ENCODE measurements at regions not wholly inside any gene's neighbourhood (a gene's known extent, or its start where the extent isn't known, plus 50 kb on each side); places are given as distances from the start of the nearest gene placed in this dataset.

DNA sequence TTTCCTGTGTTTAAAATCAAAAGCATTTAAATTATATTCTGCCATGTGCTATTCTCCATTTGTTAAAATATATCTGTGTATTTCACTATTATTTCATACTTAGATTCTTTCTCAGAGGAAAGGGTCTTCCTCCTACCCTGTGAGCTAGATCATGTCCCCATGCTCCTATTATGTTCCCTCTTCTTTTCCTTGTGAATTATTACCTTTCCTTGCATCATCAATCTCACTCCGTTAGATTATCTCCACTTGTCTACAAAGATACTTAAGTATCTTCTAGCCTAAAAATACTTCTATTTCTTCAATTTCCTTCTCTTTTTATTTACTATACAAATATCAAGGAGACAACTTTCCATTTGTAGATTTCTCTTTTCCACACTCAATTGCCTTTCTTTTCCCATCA lies 146.5 kb downstream of the FOXG1 start:
- TF ChIP-seq, protein P1, sequence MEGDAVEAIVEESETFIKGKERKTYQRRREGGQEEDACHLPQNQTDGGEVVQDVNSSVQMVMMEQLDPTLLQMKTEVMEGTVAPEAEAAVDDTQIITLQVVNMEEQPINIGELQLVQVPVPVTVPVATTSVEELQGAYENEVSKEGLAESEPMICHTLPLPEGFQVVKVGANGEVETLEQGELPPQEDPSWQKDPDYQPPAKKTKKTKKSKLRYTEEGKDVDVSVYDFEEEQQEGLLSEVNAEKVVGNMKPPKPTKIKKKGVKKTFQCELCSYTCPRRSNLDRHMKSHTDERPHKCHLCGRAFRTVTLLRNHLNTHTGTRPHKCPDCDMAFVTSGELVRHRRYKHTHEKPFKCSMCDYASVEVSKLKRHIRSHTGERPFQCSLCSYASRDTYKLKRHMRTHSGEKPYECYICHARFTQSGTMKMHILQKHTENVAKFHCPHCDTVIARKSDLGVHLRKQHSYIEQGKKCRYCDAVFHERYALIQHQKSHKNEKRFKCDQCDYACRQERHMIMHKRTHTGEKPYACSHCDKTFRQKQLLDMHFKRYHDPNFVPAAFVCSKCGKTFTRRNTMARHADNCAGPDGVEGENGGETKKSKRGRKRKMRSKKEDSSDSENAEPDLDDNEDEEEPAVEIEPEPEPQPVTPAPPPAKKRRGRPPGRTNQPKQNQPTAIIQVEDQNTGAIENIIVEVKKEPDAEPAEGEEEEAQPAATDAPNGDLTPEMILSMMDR (IDR thresholded peaks at IDR 0.05; ENCODE audit: insufficient read depth, low read length, poor library complexity, severe bottlenecking) = no peak
- no peak for DNase-seq (ENCODE audit: low read depth)

GRCh38 chr14:28926122-28926521 lies 159.5 kb downstream of the FOXG1 start:
- H3K36me3 ChIP-seq (ENCODE audit: control insufficient read depth, insufficient read depth, low read length) = no peaks in the 10 kb centered on the region
- no peaks in the 10 kb centered on the region for H3K27me3 ChIP-seq (ENCODE audit: control insufficient read depth, insufficient read depth, low read length)
- TF ChIP-seq, protein P1 (IDR thresholded peaks at IDR 0.05; ENCODE audit: insufficient read depth, low read length, poor library complexity, severe bottlenecking) = no peak
- no peak for DNase-seq (ENCODE audit: low read depth)
- no peak overlapping the region for H3K4me3 ChIP-seq (ENCODE audit: low read depth, low read length)

More for the DNA sequence above, 146.5 kb downstream of the FOXG1 start:
- no peaks in the 10 kb centered on the region for H3K36me3 ChIP-seq (ENCODE audit: control insufficient read depth, insufficient read depth, low read length)
- no peaks in the 10 kb centered on the region for H3K27me3 ChIP-seq (ENCODE audit: control insufficient read depth, insufficient read depth, low read length)
- no peak overlapping the region for H3K4me3 ChIP-seq (ENCODE audit: low read depth, low read length)

GRCh38 chr14:28931999-28932398 lies 165.4 kb downstream of the FOXG1 start:
- DNase-seq (ENCODE audit: low read depth) = no peak
- Histone ChIP-seq H3K27me3 (ENCODE audit: control insufficient read depth, insufficient read depth, low read length) (no peaks in the 10 kb centered on the region), H3K36me3 (ENCODE audit: control insufficient read depth, insufficient read depth, low read length) (no peaks in the 10 kb centered on the region), H3K4me3 (ENCODE audit: low read depth, low read length) (no peak overlapping the region)
- TF ChIP-seq, protein P1 (IDR thresholded peaks at IDR 0.05; ENCODE audit: insufficient read depth, low read length, poor library complexity, severe bottlenecking) = no peak

DNA sequence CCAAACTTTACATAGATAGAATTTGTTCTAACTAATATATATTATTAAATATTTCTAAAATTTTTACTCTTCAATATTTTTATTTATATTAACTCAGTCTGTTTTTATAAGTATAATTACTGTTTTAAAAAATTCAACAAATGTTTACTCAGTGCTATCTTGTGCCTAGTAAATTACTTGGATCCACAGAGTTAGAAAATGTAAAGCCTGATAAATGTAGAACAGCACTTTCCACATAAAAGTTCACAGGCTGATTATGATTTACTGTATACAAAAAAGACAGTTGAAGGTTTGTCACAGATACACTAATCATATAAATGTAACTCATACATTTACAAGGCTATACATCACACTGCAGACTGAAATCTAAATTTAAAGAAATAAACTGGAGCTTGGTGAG lies 170.0 kb downstream of the FOXG1 start:
- Histone ChIP-seq H3K4me3 (ENCODE audit: low read depth, low read length) (no peak overlapping the region), H3K36me3 (ENCODE audit: control insufficient read depth, insufficient read depth, low read length) (no peaks in the 10 kb centered on the region), H3K27me3 (ENCODE audit: control insufficient read depth, insufficient read depth, low read length) (no peaks in the 10 kb centered on the region)
- no peak for DNase-seq (ENCODE audit: low read depth)
- TF ChIP-seq, protein P1 (IDR thresholded peaks at IDR 0.05; ENCODE audit: insufficient read depth, low read length, poor library complexity, severe bottlenecking) = no peak

- Histone ChIP-seq H3K27me3 (ENCODE audit: control insufficient read depth, insufficient read depth, low read length) (no peaks in the 10 kb centered on the region), H3K4me3 (ENCODE audit: low read depth, low read length) (no peak overlapping the region), H3K36me3 (ENCODE audit: control insufficient read depth, insufficient read depth, low read length) (no peaks in the 10 kb centered on the region)
- TF ChIP-seq, protein P1 (IDR thresholded peaks at IDR 0.05; ENCODE audit: insufficient read depth, low read length, poor library complexity, severe bottlenecking) = no peak
- no peak for DNase-seq (ENCODE audit: low read depth)
These were observed 175.2 kb downstream of the FOXG1 start for GRCh38 chr14:28941758-28942157.

GRCh38 chr14:28944605-28945004 lies 178.0 kb downstream of the FOXG1 start:
- Histone ChIP-seq H3K36me3 (ENCODE audit: control insufficient read depth, insufficient read depth, low read length) (no peaks in the 10 kb centered on the region), H3K27me3 (ENCODE audit: control insufficient read depth, insufficient read depth, low read length) (no peaks in the 10 kb centered on the region), H3K4me3 (ENCODE audit: low read depth, low read length) (no peak overlapping the region)
- TF ChIP-seq, protein P1 (IDR thresholded peaks at IDR 0.05; ENCODE audit: insufficient read depth, low read length, poor library complexity, severe bottlenecking) = no peak
- DNase-seq (ENCODE audit: low read depth) = no peak
